Esophagus muscularis mucosa (tissue), 4 donors: ENCODE measurements at regions not wholly inside any gene's neighbourhood (a gene's known extent, or its start where the extent isn't known, plus 50 kb on each side); places are given as distances from the start of the nearest gene placed in this dataset.
"Not testable (repeated sequence)": the region's sequence is repeated elsewhere in the genome, so short reads cannot be mapped to it uniquely, and the experiment has no call there.

Experiments
- DNase-seq: peaks from one replicate; pipeline ENCODE4 v3.0.0-alpha.2; 2017; ENCODE audit errors: extremely low spot score
- H3K27ac ChIP-seq, 4 donors: fragments of 200-600 bp; sonication (generic); replicated peaks in 1 of 4; 1 replicate in 3 of 4; 2 replicates in 1 of 4; pipeline ENCODE4 v1.5.1; 2016 to 2019; ENCODE audit warnings: mild to moderate bottlenecking in 1 of 4
- H3K27me3 ChIP-seq, 4 donors: fragments of 200-600 bp; sonication (generic); one replicate each; pipeline versions ENCODE4 v1.5.1 to v1.6.0; 2016 to 2019
- H3K36me3 ChIP-seq, 4 donors: fragments of 200-600 bp; sonication (generic); one replicate each; pipeline ENCODE4 v1.5.1; 2016 to 2019
- H3K4me1 ChIP-seq, 4 donors: fragments of 200-600 bp; sonication (generic); one replicate each; pipeline ENCODE4 v1.5.1; 2016 to 2019
- H3K4me3 ChIP-seq, 4 donors: fragments of 200-600 bp; sonication (generic); 1 replicate in 2 of 4; 2 replicates in 2 of 4; pipeline ENCODE4 v1.5.1; 2016 to 2019; ENCODE audit warnings: mild to moderate bottlenecking in 4 of 4, moderate library complexity in 1 of 4
- H3K9me3 ChIP-seq, 4 donors: fragments of 200-600 bp; sonication (generic); 1 replicate in 3 of 4; 2 replicates in 1 of 4; pipeline ENCODE4 v1.5.1; 2016 to 2019
- CTCF ChIP-seq, 3 experiments: fragments of 200-600 bp in 2 of 3; fragments of 450-650 bp in 1 of 3; sonication (generic) in 2 of 3; IDR thresholded peaks; one replicate each; pipeline ENCODE4 v1.5.1; 2017 to 2019; ENCODE audit warnings: antibody characterized with exemption in 3 of 3, mild to moderate bottlenecking in 2 of 3, moderate library complexity in 1 of 3
- EP300 ChIP-seq: sonication (generic); formaldehyde crosslinking; IDR thresholded peaks from one replicate; pipeline ENCODE4 v1.6.1; 2017; ENCODE audit warnings: antibody characterized with exemption
- POLR2A ChIP-seq: fragments of 450-650 bp; IDR thresholded peaks from one replicate; pipeline ENCODE4 v1.6.1; 2017; ENCODE audit warnings: antibody characterized with exemption, moderate library complexity, mild to moderate bottlenecking, low read depth
- POLR2AphosphoS5 ChIP-seq, 2 donors: sonication (generic); formaldehyde crosslinking; IDR thresholded peaks; one replicate each; pipeline ENCODE4 v1.6.1; 2017; ENCODE audit warnings: antibody characterized with exemption in 2 of 2
- WGBS: methylation state at CpG from one replicate; pipeline ENCODE4 v1.1.5; 2018; 5-methylcytosine and 5-hydroxymethylcytosine counted together
- intact Hi-C: fragments of 100-400 bp; cut with DNase I; formaldehyde crosslinking; loops from one replicate; pipeline ENCODE4 v1.15.1; 2023

- no peak for TF ChIP-seq POLR2AphosphoS5 (IDR thresholded peaks at IDR 0.05)
- TF ChIP-seq CTCF (IDR thresholded peaks at IDR 0.05): no peak
- TF ChIP-seq POLR2A: no peak
- no peak for TF ChIP-seq EP300
- WGBS: 58% methylated on average over 1 of the region's 1 CpG
- Histone ChIP-seq H3K27ac (no peak overlapping the region), H3K36me3 (no peaks in the 10 kb centered on the region), H3K27me3 (no peaks in the 10 kb centered on the region), H3K9me3 (no peaks in the 10 kb centered on the region), H3K4me3 (no peak overlapping the region), H3K4me1 (no peaks in the 10 kb centered on the region)
- intact Hi-C loops: no loop called here
- DNase-seq: no peak
Measured at GRCh38 chr7:106504645-106505044, 156.3 kb downstream of the CCDC71L start.

GRCh38 chr7:106504207-106504606 lies 156.8 kb downstream of the CCDC71L start:
- TF ChIP-seq EP300 (no peak), POLR2A (no peak), POLR2AphosphoS5 (IDR thresholded peaks at IDR 0.05) (no peak), CTCF (IDR thresholded peaks at IDR 0.05) (no peak)
- Histone ChIP-seq H3K27ac (no peak overlapping the region), H3K4me1 (no peaks in the 10 kb centered on the region), H3K9me3 (no peaks in the 10 kb centered on the region), H3K36me3 (no peaks in the 10 kb centered on the region), H3K4me3 (no peak overlapping the region), H3K27me3 (no peaks in the 10 kb centered on the region)
- intact Hi-C loops: no loop called here
- 83% methylated on average over 3 of the region's 3 CpGs for WGBS
- DNase-seq: no peak

GRCh38 chr7:106503626-106504025 lies 157.3 kb downstream of the CCDC71L start:
- Histone ChIP-seq H3K36me3 (no peaks in the 10 kb centered on the region), H3K4me1 (no peaks in the 10 kb centered on the region), H3K27me3 (no peaks in the 10 kb centered on the region), H3K9me3 (no peaks in the 10 kb centered on the region), H3K27ac (no peak overlapping the region), H3K4me3 (no peak overlapping the region)
- WGBS: 91% methylated on average over 3 of the region's 3 CpGs
- no peak for TF ChIP-seq CTCF (IDR thresholded peaks at IDR 0.05)
- intact Hi-C loops: no loop called here
- no peak for DNase-seq

GRCh38 chr7:106501605-106502580 lies 159.1 kb downstream of the CCDC71L start:
- intact Hi-C loops: no loop called here
- TF ChIP-seq POLR2A (no peak), CTCF (IDR thresholded peaks at IDR 0.05) (no peak), POLR2AphosphoS5 (IDR thresholded peaks at IDR 0.05) (no peak)
- Histone ChIP-seq H3K36me3 (no peaks in the 10 kb centered on the region), H3K9me3 (no peaks in the 10 kb centered on the region), H3K27me3 (no peaks in the 10 kb centered on the region), H3K4me3 (no peak overlapping the region), H3K27ac (no peak overlapping the region), H3K4me1 (no peaks in the 10 kb centered on the region)
- no peak for DNase-seq
- WGBS: 51% methylated on average over 5 of the region's 5 CpGs

GRCh38 chr7:106499897-106500296 lies 161.1 kb downstream of the CCDC71L start:
- WGBS: 91% methylated on average over 4 of the region's 4 CpGs
- intact Hi-C loops: no loop called here
- H3K4me3 ChIP-seq: no peak overlapping the region
- TF ChIP-seq POLR2A (no peak), POLR2AphosphoS5 (IDR thresholded peaks at IDR 0.05) (no peak)
- H3K9me3 ChIP-seq: no peaks in the 10 kb centered on the region
- H3K4me1 ChIP-seq: no peaks in the 10 kb centered on the region
- no peak for DNase-seq
- no peaks in the 10 kb centered on the region for H3K36me3 ChIP-seq
- no peaks in the 10 kb centered on the region for H3K27me3 ChIP-seq
- H3K27ac ChIP-seq: no peak overlapping the region

GRCh38 chr7:106498005-106498404 lies 163.0 kb downstream of the CCDC71L start:
- H3K4me3 ChIP-seq, H3K9me3 ChIP-seq, H3K27me3 ChIP-seq, H3K36me3 ChIP-seq, DNase-seq, H3K4me1 ChIP-seq, H3K27ac ChIP-seq, intact Hi-C loops: not testable (repeated sequence)
- 59% methylated on average over 2 of the region's 2 CpGs for WGBS
